CD4-positive, CD25-positive, alpha-beta regulatory T cell (primary cell): ENCODE measurements at regions not wholly inside any gene's neighbourhood (a gene's known extent, or its start where the extent isn't known, plus 50 kb on each side); places are given as distances from the start of the nearest gene placed in this dataset.

ENCODE experiments used
- ATAC-seq, 2 donors: fragments of 150-1000 bp; cut with Tn5 transposase; one replicate each; pipeline ENCODE4 v1.10.0; 2021; ENCODE audit warnings: low read depth in 2 of 2, moderate number of reproducible peaks in 2 of 2, moderate library complexity in 1 of 2
- DNase-seq, 3 donors: peaks; one replicate each; pipeline versions ENCODE4 v3.0.0 to v3.0.0-alpha.2; 2012 to 2022; ENCODE audit warnings: mixed read lengths in 1 of 3
- H3K27ac ChIP-seq: one replicate; pipeline ENCODE4 v1.7.0; 2013; ENCODE audit warnings: mild to moderate bottlenecking, low read length; ENCODE audit not compliant: insufficient read depth, poor library complexity, severe bottlenecking
- H3K27me3 ChIP-seq: one replicate; pipeline ENCODE4 v1.7.0; 2013; ENCODE audit warnings: low read length; ENCODE audit not compliant: control insufficient read depth, insufficient read depth
- H3K36me3 ChIP-seq: one replicate; pipeline ENCODE4 v1.7.0; 2013; ENCODE audit warnings: mild to moderate bottlenecking, low read length, moderate library complexity; ENCODE audit not compliant: control insufficient read depth, insufficient read depth
- H3K4me1 ChIP-seq: 2 replicates; pipeline ENCODE4 v1.7.0; 2013; ENCODE audit warnings: mild to moderate bottlenecking, low read length; ENCODE audit not compliant: insufficient read depth, control insufficient read depth, poor library complexity, severe bottlenecking
- H3K4me3 ChIP-seq: one replicate; pipeline ENCODE4 v1.7.0; 2013; ENCODE audit warnings: low read depth, mild to moderate bottlenecking, low read length, moderate library complexity
- H3K9me3 ChIP-seq, 2 experiments: 1 replicate in 1 of 2; 2 replicates in 1 of 2; pipeline ENCODE4 v1.7.0; 2013; ENCODE audit warnings: low read length in 2 of 2, mild to moderate bottlenecking in 1 of 2, moderate library complexity in 1 of 2; ENCODE audit not compliant: control insufficient read depth in 2 of 2
- H3K27ac Mint-ChIP-seq, 3 donors: one replicate each; pipeline ENCODE4 v1.8.0; 2020 to 2022; ENCODE audit warnings: mild to moderate bottlenecking in 3 of 3, mixed read lengths in 3 of 3, moderate library complexity in 2 of 3
- H3K27me3 Mint-ChIP-seq: one replicate; pipeline ENCODE4 v1.8.0; 2022; ENCODE audit warnings: mild to moderate bottlenecking, mixed read lengths
- H3K36me3 Mint-ChIP-seq: one replicate; pipeline ENCODE4 v1.8.0; 2020; ENCODE audit warnings: mixed read lengths
- H3K4me1 Mint-ChIP-seq, 4 donors: one replicate each; pipeline ENCODE4 v1.8.0; 2020 to 2022; ENCODE audit warnings: mixed read lengths in 4 of 4, mild to moderate bottlenecking in 1 of 4
- H3K4me3 Mint-ChIP-seq, 4 donors: one replicate each; pipeline ENCODE4 v1.8.0; 2020 to 2022; ENCODE audit warnings: mild to moderate bottlenecking in 4 of 4, mixed read lengths in 4 of 4, moderate library complexity in 3 of 4
- H3K9me3 Mint-ChIP-seq, 7 donors: one replicate each; pipeline ENCODE4 v1.8.0; 2020 to 2022; ENCODE audit warnings: mixed read lengths in 7 of 7, mild to moderate bottlenecking in 3 of 7, moderate library complexity in 2 of 7

DNA sequence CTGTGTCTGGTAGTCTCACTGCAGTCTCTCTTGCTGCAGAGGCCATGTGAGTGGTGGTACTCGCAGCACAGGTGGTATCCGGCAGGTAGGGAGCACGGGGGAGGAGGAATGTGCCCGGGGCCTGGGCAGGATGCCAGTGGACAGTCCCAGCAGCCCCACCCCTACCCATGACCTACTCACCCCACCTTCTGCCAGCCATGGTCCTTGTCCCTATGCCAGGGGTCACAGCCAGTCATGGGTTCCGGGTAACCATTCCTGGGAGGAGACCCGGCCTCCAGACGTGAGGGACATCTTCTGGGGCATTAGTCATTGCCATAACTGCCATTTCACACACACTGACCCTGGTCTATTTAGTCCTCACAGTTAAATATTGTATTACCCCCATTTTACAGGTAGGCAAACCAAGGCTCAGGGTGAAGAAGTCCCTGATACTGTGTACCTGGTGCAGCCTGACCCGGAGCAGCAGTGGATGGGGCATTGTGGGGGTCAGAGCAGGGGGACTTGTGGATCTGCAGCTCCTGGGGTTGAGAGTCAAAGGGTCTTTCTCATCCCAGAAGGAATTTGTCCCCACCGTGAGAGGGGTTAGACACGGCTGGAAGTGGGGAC lies 58.8 kb upstream of the TAC4 start:
- Histone ChIP-seq H3K4me1 (peaks cover 6% of the 10 kb centered on the region), H3K4me3 (no peak overlapping the region), H3K9me3 (no peaks in the 10 kb centered on the region), H3K27ac (no peak overlapping the region), H3K27me3 (peaks cover 26% of the 10 kb centered on the region), H3K36me3 (no peaks in the 10 kb centered on the region)
- H3K9me3 Mint-ChIP-seq = peaks cover 0 to 1% (median 0%) of the 10 kb centered on the region in 7 donors
- peaks cover 74% of the 10 kb centered on the region for H3K27me3 Mint-ChIP-seq
- ATAC-seq = no peak
- no peak overlapping the region for H3K27ac Mint-ChIP-seq
- H3K4me3 Mint-ChIP-seq = no peak overlapping the region
- no peak for DNase-seq
- peaks cover 0 to 13% (median 2%) of the 10 kb centered on the region in 4 donors for H3K4me1 Mint-ChIP-seq
- H3K36me3 Mint-ChIP-seq = no peaks in the 10 kb centered on the region

DNA sequence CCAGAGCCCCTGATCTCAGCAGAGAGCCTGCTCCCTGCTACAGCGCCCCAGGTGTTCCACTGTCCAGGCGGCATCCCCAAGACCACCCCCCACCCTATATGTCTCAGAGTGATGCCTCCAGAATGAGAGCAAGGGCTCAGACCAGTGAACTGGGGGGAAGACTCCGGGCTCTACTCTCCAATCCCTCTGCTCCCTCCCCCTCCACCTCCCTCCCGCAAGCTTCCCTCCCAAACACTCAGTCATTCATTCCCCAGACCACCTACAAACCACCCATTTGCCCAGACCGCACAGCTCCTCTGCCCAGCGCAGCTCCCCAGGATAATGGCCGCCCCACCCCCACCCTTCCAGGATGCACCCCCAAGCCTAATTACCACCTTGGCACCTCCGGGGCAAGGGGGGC lies 59.4 kb upstream of the TAC4 start:
- DNase-seq = no peak
- Mint-ChIP-seq H3K4me3 (no peak overlapping the region), H3K36me3 (no peaks in the 10 kb centered on the region), H3K4me1 (peaks cover 0 to 13% (median 2%) of the 10 kb centered on the region in 4 donors), H3K27ac (no peak overlapping the region), H3K9me3 (peaks cover 0 to 1% (median 0%) of the 10 kb centered on the region in 7 donors), H3K27me3 (peaks cover 78% of the 10 kb centered on the region)
- H3K4me1 ChIP-seq = peaks cover 6% of the 10 kb centered on the region
- no peak overlapping the region for H3K4me3 ChIP-seq
- no peaks in the 10 kb centered on the region for H3K9me3 ChIP-seq
- no peaks in the 10 kb centered on the region for H3K36me3 ChIP-seq
- no peak overlapping the region for H3K27ac ChIP-seq
- H3K27me3 ChIP-seq = peaks cover 25% of the 10 kb centered on the region
- ATAC-seq = no peak

DNA sequence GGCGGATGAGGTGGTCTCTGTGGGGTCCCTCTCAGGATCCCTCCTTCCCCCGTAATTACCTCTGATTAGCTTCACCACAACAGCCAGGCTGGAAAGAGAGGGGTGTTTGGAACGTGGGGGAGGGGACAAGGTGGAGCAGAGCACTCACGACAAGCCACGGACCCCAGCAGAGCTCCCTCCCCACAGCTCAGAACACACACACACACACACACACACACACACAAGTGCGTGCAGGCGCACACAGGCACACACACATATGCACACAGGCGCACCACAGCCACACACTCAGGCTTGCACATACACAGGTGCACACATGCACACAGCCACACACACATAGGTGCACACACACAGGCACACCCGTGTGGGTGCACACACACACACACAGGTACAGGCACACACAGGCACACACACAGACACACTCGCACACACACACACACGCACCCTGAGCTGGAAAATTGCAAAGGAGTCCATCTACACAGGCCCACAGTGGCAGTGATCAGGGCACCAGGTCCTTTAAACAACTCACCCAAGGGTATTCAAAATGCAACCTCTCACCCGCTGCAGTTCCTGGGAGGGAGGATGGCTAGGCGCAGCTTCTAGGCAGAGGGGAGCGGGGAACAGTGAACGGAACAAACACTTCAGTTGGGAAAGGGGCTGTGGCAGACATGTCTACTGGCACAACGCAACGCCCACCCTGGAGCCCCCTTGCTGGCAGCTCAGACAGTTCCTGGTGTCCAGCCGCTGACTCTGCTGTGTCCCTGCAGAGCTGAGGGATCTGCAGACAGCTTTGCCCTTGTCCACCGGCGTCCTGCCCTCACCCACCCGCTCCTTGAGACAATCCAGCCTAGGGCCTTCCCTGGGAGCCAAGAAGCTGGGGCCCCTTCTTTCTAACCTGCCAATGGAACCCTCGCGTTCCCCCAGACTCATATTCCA lies 59.9 kb upstream of the DLX4 start:
- Histone ChIP-seq H3K27me3 (peaks cover 15% of the 10 kb centered on the region), H3K9me3 (no peaks in the 10 kb centered on the region), H3K27ac (no peak overlapping the region), H3K4me3 (no peak overlapping the region), H3K36me3 (no peaks in the 10 kb centered on the region), H3K4me1 (peaks cover 6% of the 10 kb centered on the region)
- Mint-ChIP-seq H3K36me3 (no peaks in the 10 kb centered on the region), H3K27me3 (peaks cover 75% of the 10 kb centered on the region), H3K9me3 (peaks cover 0 to 1% (median 0%) of the 10 kb centered on the region in 7 donors), H3K27ac (no peak overlapping the region), H3K4me1 (peaks cover 0 to 11% (median 2%) of the 10 kb centered on the region in 4 donors), H3K4me3 (no peak overlapping the region)
- DNase-seq (no peak), ATAC-seq (no peak)

DNA sequence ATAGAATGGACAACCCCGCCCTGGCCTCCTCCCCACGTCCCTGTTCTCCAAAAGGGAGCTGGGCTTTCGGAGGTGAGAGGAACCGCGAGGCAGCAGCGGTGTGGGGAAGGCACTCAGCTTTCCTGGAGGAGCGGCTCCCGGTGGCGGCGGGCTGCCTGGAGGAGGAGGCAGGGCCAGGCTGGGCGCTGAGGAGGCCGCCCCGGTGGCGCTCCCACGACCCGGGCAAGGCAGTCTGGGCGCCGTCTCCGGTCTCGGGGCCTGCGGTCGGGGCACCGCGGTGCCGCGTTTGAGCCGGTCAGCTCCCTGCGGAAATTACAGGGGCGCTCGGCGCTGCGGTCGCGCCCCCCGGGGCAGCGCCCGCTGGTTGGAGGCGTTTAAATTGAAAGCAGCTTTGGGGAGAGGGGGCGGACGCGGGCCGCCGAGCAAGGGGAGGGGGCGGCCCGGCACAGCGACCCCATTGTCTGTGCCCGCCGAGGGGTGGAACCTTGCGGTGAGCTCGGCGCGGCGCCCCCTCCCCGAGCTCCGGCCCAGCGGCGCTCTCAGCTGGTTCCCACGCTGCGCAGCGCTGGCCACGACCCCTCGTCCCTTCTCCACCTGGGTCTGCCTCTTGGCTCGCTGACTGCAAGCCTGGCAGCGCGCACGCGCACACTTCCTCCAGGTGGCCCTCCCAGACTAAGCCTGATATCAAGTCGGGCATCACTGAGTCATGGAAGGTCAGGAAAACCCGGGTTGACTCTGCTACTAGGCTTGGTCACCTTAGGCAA lies 58.7 kb upstream of the DLX4 start:
- Mint-ChIP-seq H3K4me1 (peaks cover 0 to 11% (median 2%) of the 10 kb centered on the region in 4 donors), H3K36me3 (no peaks in the 10 kb centered on the region), H3K4me3 (peak overlapping the region in 2 of 4 donors; percentile 48 to 62), H3K9me3 (peaks cover 0 to 1% (median 0%) of the 10 kb centered on the region in 7 donors), H3K27ac (no peak overlapping the region), H3K27me3 (peaks cover 64% of the 10 kb centered on the region)
- Histone ChIP-seq H3K4me3 (no peak overlapping the region), H3K36me3 (no peaks in the 10 kb centered on the region), H3K9me3 (no peaks in the 10 kb centered on the region), H3K4me1 (peaks cover 6% of the 10 kb centered on the region), H3K27ac (no peak overlapping the region), H3K27me3 (peaks cover 10% of the 10 kb centered on the region)
- DNase-seq (no peak), ATAC-seq (no peak)

DNA sequence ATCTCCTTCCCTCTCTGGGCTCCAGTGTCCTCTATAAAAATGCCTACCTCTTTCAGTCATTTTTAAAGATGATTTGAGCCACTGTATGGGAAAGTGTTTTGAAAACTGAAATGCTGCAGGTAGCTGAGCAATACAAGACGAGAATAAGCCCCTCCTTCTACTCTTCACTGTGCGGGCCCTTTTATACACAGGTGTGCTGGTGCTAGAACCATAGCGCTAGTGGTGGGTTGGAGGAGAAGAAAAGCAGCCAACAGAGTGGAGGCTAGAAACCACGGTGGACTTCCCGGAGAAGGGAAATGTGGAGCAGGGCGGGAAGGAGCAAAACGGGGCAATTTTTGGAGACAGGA lies 58.2 kb upstream of the DLX4 start:
- H3K9me3 Mint-ChIP-seq = peaks cover 0 to 1% (median 0%) of the 10 kb centered on the region in 7 donors
- no peak overlapping the region for H3K4me3 Mint-ChIP-seq
- H3K27me3 Mint-ChIP-seq = peaks cover 60% of the 10 kb centered on the region
- Histone ChIP-seq H3K4me1 (peaks cover 6% of the 10 kb centered on the region), H3K4me3 (no peak overlapping the region), H3K27ac (no peak overlapping the region), H3K36me3 (no peaks in the 10 kb centered on the region), H3K9me3 (no peaks in the 10 kb centered on the region), H3K27me3 (peaks cover 10% of the 10 kb centered on the region)
- DNase-seq (no peak), ATAC-seq (no peak)
- peaks cover 0 to 11% (median 2%) of the 10 kb centered on the region in 4 donors for H3K4me1 Mint-ChIP-seq
- H3K27ac Mint-ChIP-seq = no peak overlapping the region
- no peaks in the 10 kb centered on the region for H3K36me3 Mint-ChIP-seq

DNA sequence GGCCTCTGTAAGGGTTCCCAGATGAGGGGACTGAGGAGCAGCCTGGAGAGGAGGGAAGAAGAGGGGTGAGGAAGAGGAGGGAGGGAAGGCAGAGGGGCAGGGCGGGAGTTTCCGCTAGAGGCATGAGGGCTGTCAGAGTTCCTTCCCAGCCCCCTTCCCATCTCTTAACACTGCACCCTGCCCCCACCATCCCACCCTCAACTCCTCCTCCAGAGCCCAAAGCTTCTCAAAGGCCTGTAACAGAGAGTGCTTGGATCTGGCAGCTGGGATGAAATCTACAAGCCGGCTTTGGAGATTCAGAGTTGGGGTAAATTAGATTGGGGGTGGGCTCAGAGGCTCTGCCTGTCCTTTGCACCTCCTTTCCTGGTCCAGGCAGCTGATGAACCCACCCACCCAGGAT lies 57.3 kb upstream of the DLX4 start:
- Mint-ChIP-seq H3K4me1 (peaks cover 0 to 11% (median 2%) of the 10 kb centered on the region in 4 donors), H3K4me3 (no peak overlapping the region), H3K27me3 (peaks cover 51% of the 10 kb centered on the region), H3K36me3 (no peaks in the 10 kb centered on the region), H3K9me3 (peaks cover 0 to 1% (median 0%) of the 10 kb centered on the region in 7 donors), H3K27ac (no peak overlapping the region)
- H3K4me3 ChIP-seq = no peak overlapping the region
- H3K27me3 ChIP-seq = peaks cover 10% of the 10 kb centered on the region
- no peak for DNase-seq
- no peak overlapping the region for H3K27ac ChIP-seq
- H3K4me1 ChIP-seq = peaks cover 6% of the 10 kb centered on the region
- no peak for ATAC-seq
- no peaks in the 10 kb centered on the region for H3K36me3 ChIP-seq
- no peaks in the 10 kb centered on the region for H3K9me3 ChIP-seq

DNA sequence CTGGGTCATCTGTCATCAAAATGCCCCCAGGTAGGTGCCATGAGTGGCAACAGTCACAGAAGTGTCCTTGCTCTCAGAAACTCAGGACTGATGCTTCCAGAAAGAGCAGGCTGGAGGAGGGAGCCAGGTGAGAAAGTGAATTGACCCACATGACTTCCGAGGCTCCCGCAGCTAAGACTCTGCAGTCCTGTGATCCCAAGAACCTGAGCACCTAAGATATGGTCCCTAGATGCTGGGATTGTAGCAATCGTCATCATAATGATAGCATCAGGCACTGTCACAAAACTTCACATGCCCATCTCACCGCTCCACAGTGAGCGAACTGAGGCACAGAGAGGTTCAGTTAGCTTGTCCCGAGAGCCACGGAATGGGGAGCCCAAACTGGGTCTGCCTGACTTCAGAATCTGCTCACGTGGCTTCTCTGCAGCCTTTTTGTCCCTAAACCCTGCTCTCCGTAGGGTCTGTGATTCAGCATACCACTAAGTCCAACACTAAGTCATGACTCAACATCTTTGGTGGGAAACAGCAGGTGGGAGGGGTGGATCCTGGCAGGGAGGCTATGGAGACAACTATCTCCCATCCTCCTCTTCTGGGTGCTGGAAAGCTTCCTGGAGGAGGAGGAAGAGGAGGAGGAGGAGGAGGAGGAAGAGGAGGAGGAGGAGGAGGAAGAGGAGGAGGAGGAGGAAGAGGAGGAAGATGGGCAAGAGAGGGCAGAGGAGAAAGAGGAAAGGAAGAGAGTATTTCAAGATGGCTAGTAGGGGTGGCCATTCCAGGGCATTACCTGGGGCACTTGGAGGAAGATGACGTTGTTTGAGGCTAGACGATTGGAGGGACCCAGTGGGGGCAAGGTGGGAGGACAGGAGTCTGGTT lies 55.5 kb upstream of the DLX4 start:
- peaks cover 0 to 11% (median 2%) of the 10 kb centered on the region in 4 donors for H3K4me1 Mint-ChIP-seq
- H3K27me3 ChIP-seq = peaks cover 10% of the 10 kb centered on the region
- no peak overlapping the region for H3K4me3 ChIP-seq
- H3K4me1 ChIP-seq = peaks cover 6% of the 10 kb centered on the region
- H3K27ac Mint-ChIP-seq = no peak overlapping the region
- DNase-seq (no peak), ATAC-seq (no peak)
- H3K27ac ChIP-seq = no peak overlapping the region
- peaks cover 54% of the 10 kb centered on the region for H3K27me3 Mint-ChIP-seq
- no peaks in the 10 kb centered on the region for H3K36me3 Mint-ChIP-seq
- H3K9me3 ChIP-seq = no peaks in the 10 kb centered on the region
- H3K9me3 Mint-ChIP-seq = peaks cover 0 to 1% (median 0%) of the 10 kb centered on the region in 7 donors
- H3K36me3 ChIP-seq = no peaks in the 10 kb centered on the region
- no peak overlapping the region for H3K4me3 Mint-ChIP-seq
